ENCODE measurements at regions not wholly inside any gene's neighbourhood (a gene's known extent, or its start where the extent isn't known, plus 50 kb on each side); places are given as distances from the start of the nearest gene placed in this dataset.

DNA sequence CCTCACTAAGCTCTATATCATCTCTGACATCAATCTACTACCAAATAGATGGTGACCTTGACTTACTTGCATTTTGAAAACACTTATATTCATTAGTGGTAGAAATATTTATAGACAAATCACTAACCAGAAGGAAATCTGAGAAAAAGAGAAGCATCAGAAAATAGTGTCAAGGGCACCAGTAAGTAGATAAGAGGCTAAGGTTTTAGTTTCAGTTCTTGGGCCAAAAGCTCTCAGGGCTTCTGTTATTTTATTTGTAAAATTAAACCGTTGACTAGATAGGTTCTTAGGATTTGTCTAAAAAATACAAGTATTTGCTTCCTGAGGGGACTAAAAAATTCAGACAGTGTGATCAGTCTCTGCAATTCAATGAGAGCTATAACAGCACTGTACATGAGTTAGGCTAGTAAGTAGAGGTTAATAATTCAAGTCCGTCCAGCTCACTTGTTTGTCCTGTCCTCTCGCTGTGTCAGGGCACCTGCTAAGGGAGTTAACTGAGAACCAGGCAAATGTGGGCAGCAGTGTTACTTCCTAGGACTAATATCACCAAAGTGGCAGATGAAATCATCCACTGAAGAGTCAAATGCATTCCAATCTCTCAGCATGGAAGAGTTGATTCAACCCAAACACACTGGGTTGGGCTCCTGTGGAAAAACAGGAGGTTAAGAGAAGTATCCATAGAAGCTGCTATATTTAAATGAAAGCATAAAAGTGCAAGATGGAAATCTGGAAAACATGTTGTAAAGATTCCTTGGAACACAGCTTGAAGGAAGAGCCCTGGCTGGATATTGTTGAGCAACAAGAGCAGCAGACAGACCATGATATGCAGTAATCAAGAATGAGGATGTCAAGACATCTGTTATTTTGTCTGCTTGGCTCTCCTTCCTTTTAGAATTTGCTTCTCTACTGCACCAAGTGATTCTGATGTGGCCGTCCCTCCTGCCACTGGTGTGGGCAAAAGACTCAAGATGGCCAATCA, 134.9 kb upstream of the ZBTB20 start:
- TF ChIP-seq, protein P1, sequence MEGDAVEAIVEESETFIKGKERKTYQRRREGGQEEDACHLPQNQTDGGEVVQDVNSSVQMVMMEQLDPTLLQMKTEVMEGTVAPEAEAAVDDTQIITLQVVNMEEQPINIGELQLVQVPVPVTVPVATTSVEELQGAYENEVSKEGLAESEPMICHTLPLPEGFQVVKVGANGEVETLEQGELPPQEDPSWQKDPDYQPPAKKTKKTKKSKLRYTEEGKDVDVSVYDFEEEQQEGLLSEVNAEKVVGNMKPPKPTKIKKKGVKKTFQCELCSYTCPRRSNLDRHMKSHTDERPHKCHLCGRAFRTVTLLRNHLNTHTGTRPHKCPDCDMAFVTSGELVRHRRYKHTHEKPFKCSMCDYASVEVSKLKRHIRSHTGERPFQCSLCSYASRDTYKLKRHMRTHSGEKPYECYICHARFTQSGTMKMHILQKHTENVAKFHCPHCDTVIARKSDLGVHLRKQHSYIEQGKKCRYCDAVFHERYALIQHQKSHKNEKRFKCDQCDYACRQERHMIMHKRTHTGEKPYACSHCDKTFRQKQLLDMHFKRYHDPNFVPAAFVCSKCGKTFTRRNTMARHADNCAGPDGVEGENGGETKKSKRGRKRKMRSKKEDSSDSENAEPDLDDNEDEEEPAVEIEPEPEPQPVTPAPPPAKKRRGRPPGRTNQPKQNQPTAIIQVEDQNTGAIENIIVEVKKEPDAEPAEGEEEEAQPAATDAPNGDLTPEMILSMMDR (conservative IDR thresholded peaks at IDR 0.05; ENCODE audit: low read depth, low read length) = no peak
- TF ChIP-seq, protein P2, sequence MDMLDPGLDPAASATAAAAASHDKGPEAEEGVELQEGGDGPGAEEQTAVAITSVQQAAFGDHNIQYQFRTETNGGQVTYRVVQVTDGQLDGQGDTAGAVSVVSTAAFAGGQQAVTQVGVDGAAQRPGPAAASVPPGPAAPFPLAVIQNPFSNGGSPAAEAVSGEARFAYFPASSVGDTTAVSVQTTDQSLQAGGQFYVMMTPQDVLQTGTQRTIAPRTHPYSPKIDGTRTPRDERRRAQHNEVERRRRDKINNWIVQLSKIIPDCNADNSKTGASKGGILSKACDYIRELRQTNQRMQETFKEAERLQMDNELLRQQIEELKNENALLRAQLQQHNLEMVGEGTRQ (IDR thresholded peaks at IDR 0.05; ENCODE audit: low read depth, low read length) = no peak
- TF ChIP-seq MAZ (IDR thresholded peaks at IDR 0.05; ENCODE audit: borderline replicate concordance, low read depth, low read length) (no peak), POLR2A (IDR thresholded peaks at IDR 0.05; ENCODE audit: low read depth, low read length) (no peak), ELK1 (IDR thresholded peaks at IDR 0.05; ENCODE audit: borderline replicate concordance, low read depth, low read length) (no peak), FOS (IDR thresholded peaks at IDR 0.05; ENCODE audit: low read depth, low read length) (no peak), CEBPB (IDR thresholded peaks at IDR 0.05; ENCODE audit: low read depth, low read length) (no peak), BHLHE40 (IDR thresholded peaks at IDR 0.05; ENCODE audit: low read depth, low read length) (no peak), RFX5 (IDR thresholded peaks at IDR 0.05; ENCODE audit: low read depth, low read length) (no peak), RCOR1 (IDR thresholded peaks at IDR 0.05; ENCODE audit: insufficient replicate concordance, low read length) (no peak), NFE2L2 (IDR thresholded peaks at IDR 0.05; ENCODE audit: low read depth, low read length) (no peak), MXI1 (IDR thresholded peaks at IDR 0.05; ENCODE audit: borderline replicate concordance, low read depth, low read length) (no peak), RAD21 (IDR thresholded peaks at IDR 0.05; ENCODE audit: low read length) (no peak), SMC3 (IDR thresholded peaks at IDR 0.05; ENCODE audit: low read depth, low read length) (no peak)
